GM12878 (cell line): ENCODE measurements at regions not wholly inside any gene's neighbourhood (a gene's known extent, or its start where the extent isn't known, plus 50 kb on each side); places are given as distances from the start of the nearest gene placed in this dataset.

ENCODE experiments used
- ATAC-seq: fragments of 200-7000 bp; cut with Tn5 transposase; 3 replicates; pipeline ENCODE4 v1.9.1; 2020; ENCODE audit warnings: mild to moderate bottlenecking, moderate library complexity
- BruUV-seq: library from RNA; stranded (reverse); fragments of 400-500 nt; replicated peaks from 2 replicates; lab custom pipeline; 2021; lab: Mats Ljungman, UMichigan
- CTCF ChIA-PET: fragments of 300-600 bp; sonication (Branson Sonifier 250); formaldehyde crosslinking; extraction: SDS; loops from one replicate; lab custom pipeline; 2021; ENCODE audit warnings: inconsistent platforms; lab: Yijun Ruan, JAX
- POLR2A ChIA-PET: fragments of 350-600 bp; formaldehyde crosslinking; extraction: SDS; loops from one replicate; lab custom pipeline; 2021; ENCODE audit warnings: inconsistent platforms; lab: Charles Lee
- RAD21 ChIA-PET: fragments of 300-600 bp; sonication (Branson Sonifier 250); formaldehyde crosslinking; loops from one replicate; lab custom pipeline; 2023; ENCODE audit warnings: antibody characterized with exemption; ENCODE audit not compliant: unreplicated experiment; lab: Charles Lee
- SMC1A ChIA-PET: fragments of 300-600 bp; sonication (Branson Sonifier 250); formaldehyde crosslinking; loops from one replicate; lab custom pipeline; 2023; ENCODE audit not compliant: unreplicated experiment, uncharacterized antibody; lab: Charles Lee
- DNase-seq: peaks from one replicate; pipeline ENCODE4 v3.0.0-alpha.2; 2011; ENCODE audit warnings: low read depth, low spot score
- FAIRE-seq: peaks from 3 replicates; lab custom pipeline; 2011; peaks lifted over from hg19 to GRCh38; lab: Jason Lieb, UNC
- H2AFZ ChIP-seq: 2 replicates; pipeline ENCODE4 v1.6.0; 2011; ENCODE audit warnings: low read depth, low read length, control low read depth; ENCODE audit not compliant: control insufficient read depth
- H3K27ac ChIP-seq: 2 replicates; pipeline ENCODE4 v1.5.1; 2011; ENCODE audit warnings: control low read depth; ENCODE audit not compliant: control insufficient read depth, insufficient read depth
- H3K27me3 ChIP-seq, 2 experiments: replicated peaks in 1 of 2; 2 replicates each; pipeline versions ENCODE4 v1.6.0 to v1.6.1; 2011; ENCODE audit warnings: low read length in 1 of 2; ENCODE audit not compliant: control insufficient read depth in 2 of 2, insufficient read depth in 2 of 2
- H3K36me3 ChIP-seq, 2 experiments: 2 replicates each; pipeline ENCODE4 v1.5.1; 2011; ENCODE audit warnings: low read length in 1 of 2; ENCODE audit not compliant: control insufficient read depth in 2 of 2, insufficient read depth in 2 of 2
- H3K4me1 ChIP-seq: 2 replicates; pipeline ENCODE4 v1.6.1; 2011; ENCODE audit warnings: mild to moderate bottlenecking, low read length, moderate library complexity, mixed read lengths; ENCODE audit not compliant: control insufficient read depth, insufficient read depth
- H3K4me2 ChIP-seq: 2 replicates; pipeline ENCODE4 v1.6.0; 2011; ENCODE audit warnings: control low read depth; ENCODE audit not compliant: control insufficient read depth, insufficient read depth
- H3K4me3 ChIP-seq: fragments of 200-600 bp; sonication (generic); 2 replicates; pipeline ENCODE4 v1.5.1; 2016
- H3K79me2 ChIP-seq: 2 replicates; pipeline ENCODE4 v1.6.0; 2011; ENCODE audit warnings: low read length; ENCODE audit not compliant: control insufficient read depth, insufficient read depth
- H3K9ac ChIP-seq: 2 replicates; pipeline ENCODE4 v1.8.0; 2011; ENCODE audit warnings: low read length, control low read depth, mixed read lengths; ENCODE audit not compliant: control insufficient read depth, insufficient read depth
- H3K9me3 ChIP-seq: replicated peaks from 3 replicates; pipeline ENCODE4 v1.5.1; 2011; ENCODE audit warnings: mild to moderate bottlenecking, low read length; ENCODE audit not compliant: control insufficient read depth, insufficient read depth
- H4K20me1 ChIP-seq: 2 replicates; pipeline ENCODE4 v1.6.0; 2011; ENCODE audit not compliant: control insufficient read depth, insufficient read depth
- ASH2L ChIP-seq: fragments of 300-600, 200-600 bp; sonication (generic); IDR thresholded peaks from 2 replicates; pipeline ENCODE4 v1.6.1; 2017; ENCODE audit warnings: low read depth, mild to moderate bottlenecking, borderline replicate concordance
- DPF2 ChIP-seq: fragments of 450-650 bp; IDR thresholded peaks from 2 replicates; pipeline ENCODE4 v1.6.1; 2017; ENCODE audit warnings: mild to moderate bottlenecking
- GABPA ChIP-seq: IDR thresholded peaks from 2 replicates; pipeline ENCODE4 v1.6.1; 2014; ENCODE audit warnings: antibody characterized with exemption, low read depth, mild to moderate bottlenecking, inconsistent platforms
- IKZF2 ChIP-seq, 2 experiments: fragments of 450-650 bp; IDR thresholded peaks; 2 replicates each; pipeline ENCODE4 v1.6.1; 2017; ENCODE audit warnings: mild to moderate bottlenecking in 2 of 2, moderate library complexity in 2 of 2
- IRF4 ChIP-seq: IDR thresholded peaks from 2 replicates; pipeline ENCODE4 v1.6.1; 2011; ENCODE audit warnings: low read depth, low read length
- LARP7 ChIP-seq: fragments of 450-650 bp; IDR thresholded peaks from 2 replicates; pipeline ENCODE4 v1.6.1; 2017; ENCODE audit warnings: mild to moderate bottlenecking
- MXI1 ChIP-seq: fragments of 150-350 bp; IDR thresholded peaks from 2 replicates; pipeline ENCODE4 v1.6.1; 2011; ENCODE audit warnings: low read depth, mild to moderate bottlenecking, inconsistent platforms, low read length, improper control_type of control experiment
- RBBP5 ChIP-seq: fragments of 200-600 bp; sonication (generic); conservative IDR thresholded peaks from 2 replicates; pipeline ENCODE4 v1.6.1; 2016
- SMAD1 ChIP-seq: fragments of 450-650 bp; IDR thresholded peaks from 2 replicates; pipeline ENCODE4 v1.6.1; 2018; ENCODE audit warnings: mild to moderate bottlenecking, low read depth; ENCODE audit not compliant: partially characterized antibody
- SMAD5 ChIP-seq: IDR thresholded peaks from 2 replicates; pipeline ENCODE4 v1.6.1; 2016; ENCODE audit warnings: antibody characterized with exemption, low read depth
- SMC3 ChIP-seq: IDR thresholded peaks from 2 replicates; pipeline ENCODE4 v1.6.1; 2011; ENCODE audit warnings: low read length, improper control_type of control experiment, borderline replicate concordance
- SP1 ChIP-seq: IDR thresholded peaks from one replicate; pipeline ENCODE4 v1.6.1; 2011; ENCODE audit warnings: low read depth, low read length
- SPI1 ChIP-seq: IDR thresholded peaks from 2 replicates; pipeline ENCODE4 v1.6.1; 2011; ENCODE audit warnings: low read depth, mild to moderate bottlenecking, low read length, moderate library complexity, borderline replicate concordance; ENCODE audit not compliant: insufficient read depth
- whole genome bisulfite sequencing: methylation state at CpG from one replicate; pipeline ENCODE4 v1.1.6; 2016; ENCODE audit warnings: low lambda C conversion rate; ENCODE audit not compliant: insufficient replicate concordance, insufficient coverage; ENCODE audit errors: missing lambda C conversion rate; 5-methylcytosine and 5-hydroxymethylcytosine counted together
- in situ Hi-C: fragments of 300-500 bp; cut with MboI; formaldehyde crosslinking; loops from 9 replicates; pipeline ENCODE4 v1.14.3; 2018; ENCODE audit warnings: mixed read lengths
- intact Hi-C: fragments of 100-400 bp; cut with micrococcal nuclease; formaldehyde crosslinking; loops from one replicate; pipeline ENCODE4 v1.14.2; 2022; ENCODE audit not compliant: unreplicated experiment
- TF ChIP-seq, protein P1 (sequence below): fragments of 450-650 bp; IDR thresholded peaks from 2 replicates; pipeline ENCODE4 v1.6.1; 2016; ENCODE audit warnings: mild to moderate bottlenecking, moderate library complexity, borderline replicate concordance
- TF ChIP-seq, protein P2 (sequence below): fragments of 450-650 bp; IDR thresholded peaks from 2 replicates; pipeline ENCODE4 v1.6.1; 2017; ENCODE audit warnings: mild to moderate bottlenecking, moderate library complexity

DNA sequence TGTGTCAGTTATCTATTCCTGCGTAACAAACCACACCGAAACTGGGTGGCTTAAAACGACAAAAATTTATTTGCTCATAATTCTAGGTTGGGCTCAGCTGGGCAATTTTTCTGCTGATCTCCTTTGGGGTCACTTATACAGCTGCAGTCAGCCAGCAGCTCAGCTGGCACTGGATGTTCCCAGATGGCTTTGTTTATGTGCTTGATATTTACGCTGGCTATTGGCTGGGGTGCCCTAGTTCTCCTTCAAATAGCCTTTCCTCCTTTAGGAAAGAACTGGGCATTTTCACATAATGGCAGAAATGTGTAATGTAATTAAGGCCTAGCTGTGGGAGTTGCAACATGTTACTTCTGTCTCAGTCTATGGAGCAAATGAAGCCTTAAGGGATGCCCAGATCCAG, 142.2 kb downstream of the B3GNT2 start:
- 100% methylated on average over 4 of the region's 4 CpGs for WGBS
- no peaks in the 10 kb centered on the region for H3K36me3 ChIP-seq
- in situ Hi-C loops (no loop called here), intact Hi-C loops (no loop called here)
- SMC1A ChIA-PET = interaction anchor here (1.1 to 16.4 kb wide), 3 partner anchors 18 to 40 kb away, joined by 3 to 467 read pairs (median 3); no protein-coding TSS in a partner anchor
- TF ChIP-seq SP1 = no peak
- no peak for TF ChIP-seq GABPA
- no peak for TF ChIP-seq IKZF2 (IDR thresholded peaks at IDR 0.05)
- TF ChIP-seq SPI1 = no peak
- no peak for TF ChIP-seq SMAD5
- no peak for TF ChIP-seq SMC3
- TF ChIP-seq, protein P1, sequence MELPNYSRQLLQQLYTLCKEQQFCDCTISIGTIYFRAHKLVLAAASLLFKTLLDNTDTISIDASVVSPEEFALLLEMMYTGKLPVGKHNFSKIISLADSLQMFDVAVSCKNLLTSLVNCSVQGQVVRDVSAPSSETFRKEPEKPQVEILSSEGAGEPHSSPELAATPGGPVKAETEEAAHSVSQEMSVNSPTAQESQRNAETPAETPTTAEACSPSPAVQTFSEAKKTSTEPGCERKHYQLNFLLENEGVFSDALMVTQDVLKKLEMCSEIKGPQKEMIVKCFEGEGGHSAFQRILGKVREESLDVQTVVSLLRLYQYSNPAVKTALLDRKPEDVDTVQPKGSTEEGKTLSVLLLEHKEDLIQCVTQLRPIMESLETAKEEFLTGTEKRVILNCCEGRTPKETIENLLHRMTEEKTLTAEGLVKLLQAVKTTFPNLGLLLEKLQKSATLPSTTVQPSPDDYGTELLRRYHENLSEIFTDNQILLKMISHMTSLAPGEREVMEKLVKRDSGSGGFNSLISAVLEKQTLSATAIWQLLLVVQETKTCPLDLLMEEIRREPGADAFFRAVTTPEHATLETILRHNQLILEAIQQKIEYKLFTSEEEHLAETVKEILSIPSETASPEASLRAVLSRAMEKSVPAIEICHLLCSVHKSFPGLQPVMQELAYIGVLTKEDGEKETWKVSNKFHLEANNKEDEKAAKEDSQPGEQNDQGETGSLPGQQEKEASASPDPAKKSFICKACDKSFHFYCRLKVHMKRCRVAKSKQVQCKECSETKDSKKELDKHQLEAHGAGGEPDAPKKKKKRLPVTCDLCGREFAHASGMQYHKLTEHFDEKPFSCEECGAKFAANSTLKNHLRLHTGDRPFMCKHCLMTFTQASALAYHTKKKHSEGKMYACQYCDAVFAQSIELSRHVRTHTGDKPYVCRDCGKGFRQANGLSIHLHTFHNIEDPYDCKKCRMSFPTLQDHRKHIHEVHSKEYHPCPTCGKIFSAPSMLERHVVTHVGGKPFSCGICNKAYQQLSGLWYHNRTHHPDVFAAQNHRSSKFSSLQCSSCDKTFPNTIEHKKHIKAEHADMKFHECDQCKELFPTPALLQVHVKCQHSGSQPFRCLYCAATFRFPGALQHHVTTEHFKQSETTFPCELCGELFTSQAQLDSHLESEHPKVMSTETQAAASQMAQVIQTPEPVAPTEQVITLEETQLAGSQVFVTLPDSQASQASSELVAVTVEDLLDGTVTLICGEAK = no peak
- TF ChIP-seq SMAD1 = no peak
- no peak for TF ChIP-seq IRF4
- TF ChIP-seq DPF2 = no peak
- TF ChIP-seq MXI1 = no peak
- no peak for TF ChIP-seq ASH2L
- TF ChIP-seq, protein P2, sequence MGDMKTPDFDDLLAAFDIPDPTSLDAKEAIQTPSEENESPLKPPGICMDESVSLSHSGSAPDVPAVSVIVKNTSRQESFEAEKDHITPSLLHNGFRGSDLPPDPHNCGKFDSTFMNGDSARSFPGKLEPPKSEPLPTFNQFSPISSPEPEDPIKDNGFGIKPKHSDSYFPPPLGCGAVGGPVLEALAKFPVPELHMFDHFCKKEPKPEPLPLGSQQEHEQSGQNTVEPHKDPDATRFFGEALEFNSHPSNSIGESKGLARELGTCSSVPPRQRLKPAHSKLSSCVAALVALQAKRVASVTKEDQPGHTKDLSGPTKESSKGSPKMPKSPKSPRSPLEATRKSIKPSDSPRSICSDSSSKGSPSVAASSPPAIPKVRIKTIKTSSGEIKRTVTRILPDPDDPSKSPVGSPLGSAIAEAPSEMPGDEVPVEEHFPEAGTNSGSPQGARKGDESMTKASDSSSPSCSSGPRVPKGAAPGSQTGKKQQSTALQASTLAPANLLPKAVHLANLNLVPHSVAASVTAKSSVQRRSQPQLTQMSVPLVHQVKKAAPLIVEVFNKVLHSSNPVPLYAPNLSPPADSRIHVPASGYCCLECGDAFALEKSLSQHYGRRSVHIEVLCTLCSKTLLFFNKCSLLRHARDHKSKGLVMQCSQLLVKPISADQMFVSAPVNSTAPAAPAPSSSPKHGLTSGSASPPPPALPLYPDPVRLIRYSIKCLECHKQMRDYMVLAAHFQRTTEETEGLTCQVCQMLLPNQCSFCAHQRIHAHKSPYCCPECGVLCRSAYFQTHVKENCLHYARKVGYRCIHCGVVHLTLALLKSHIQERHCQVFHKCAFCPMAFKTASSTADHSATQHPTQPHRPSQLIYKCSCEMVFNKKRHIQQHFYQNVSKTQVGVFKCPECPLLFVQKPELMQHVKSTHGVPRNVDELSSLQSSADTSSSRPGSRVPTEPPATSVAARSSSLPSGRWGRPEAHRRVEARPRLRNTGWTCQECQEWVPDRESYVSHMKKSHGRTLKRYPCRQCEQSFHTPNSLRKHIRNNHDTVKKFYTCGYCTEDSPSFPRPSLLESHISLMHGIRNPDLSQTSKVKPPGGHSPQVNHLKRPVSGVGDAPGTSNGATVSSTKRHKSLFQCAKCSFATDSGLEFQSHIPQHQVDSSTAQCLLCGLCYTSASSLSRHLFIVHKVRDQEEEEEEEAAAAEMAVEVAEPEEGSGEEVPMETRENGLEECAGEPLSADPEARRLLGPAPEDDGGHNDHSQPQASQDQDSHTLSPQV = no peak
- no peak for TF ChIP-seq LARP7
- no peak for TF ChIP-seq RBBP5
- H3K4me3 ChIP-seq = no peak overlapping the region
- no peak overlapping the region; the same call in 1 of the 2 replicates for H2AFZ ChIP-seq
- RAD21 ChIA-PET = interaction anchor here (0.6 kb wide), 1 partner anchor 69 kb away, joined by 3 read pairs; no protein-coding TSS in a partner anchor
- H4K20me1 ChIP-seq = no peaks in the 10 kb centered on the region
- H3K4me2 ChIP-seq = no peak overlapping the region
- H3K9me3 ChIP-seq = peaks cover 2% of the 10 kb centered on the region; the same call in 1 of the 3 replicates
- BruUV-seq = no TSS peak
- H3K9ac ChIP-seq = no peak overlapping the region; the same call in 1 of the 2 replicates
- H3K27ac ChIP-seq = no peak overlapping the region
- CTCF ChIA-PET = interaction anchor here (0.9 to 4.8 kb wide), 4 partner anchors 16 to 139 kb away, joined by 3 to 17 read pairs (median 4); no protein-coding TSS in a partner anchor
- ATAC-seq (no peak), DNase-seq (no peak), FAIRE-seq (no peak)
- POLR2A ChIA-PET = interaction anchor here (1.2 kb wide), 1 partner anchor 11 kb away, joined by 6 read pairs; no protein-coding TSS in a partner anchor
- H3K27me3 ChIP-seq = no peaks in the 10 kb centered on the region
- peaks cover 61% of the 10 kb centered on the region for H3K4me1 ChIP-seq
- peaks cover 1% of the 10 kb centered on the region for H3K79me2 ChIP-seq
